Neural progenitor cell (in vitro differentiated cells): ENCODE measurements at regions not wholly inside any gene's neighbourhood (a gene's known extent, or its start where the extent isn't known, plus 50 kb on each side); places are given as distances from the start of the nearest gene placed in this dataset.

Experiments
- CTCF ChIP-seq: fragments of 200-600 bp; sonication (generic); IDR thresholded peaks from 2 replicates; pipeline ENCODE4 v1.5.1; 2017; ENCODE audit warnings: antibody characterized with exemption, mild to moderate bottlenecking
- EZH2 ChIP-seq: fragments of 200-600 bp; sonication (generic); IDR thresholded peaks from 2 replicates; pipeline ENCODE4 v1.6.1; 2017; ENCODE audit warnings: antibody characterized with exemption, mild to moderate bottlenecking, moderate library complexity
- EZH2phosphoT487 ChIP-seq: fragments of 200-600 bp; sonication (generic); IDR thresholded peaks from 2 replicates; pipeline ENCODE4 v1.6.1; 2017; ENCODE audit warnings: antibody characterized with exemption

GRCh38 chr1:14062669-14063068, 362.7 kb downstream of the PRDM2 start:
- TF ChIP-seq EZH2 (no peak), CTCF (no peak), EZH2phosphoT487 (no peak)
